Fibroblast of villous mesenchyme (primary cell): ENCODE measurements at regions not wholly inside any gene's neighbourhood (a gene's known extent, or its start where the extent isn't known, plus 50 kb on each side); places are given as distances from the start of the nearest gene placed in this dataset.

Experiments used
- DNase-seq: peaks from one replicate; pipeline ENCODE4 v3.0.0-alpha.2; 2010; ENCODE audit warnings: low read depth
- H3K4me3 ChIP-seq: 2 replicates; pipeline ENCODE4 v1.5.1; 2011; ENCODE audit warnings: low read depth, mild to moderate bottlenecking, low read length
- CTCF ChIP-seq: IDR thresholded peaks from 2 replicates; pipeline ENCODE4 v1.5.1; 2012; ENCODE audit warnings: low read depth, mild to moderate bottlenecking, low read length; ENCODE audit not compliant: insufficient read depth

DNA sequence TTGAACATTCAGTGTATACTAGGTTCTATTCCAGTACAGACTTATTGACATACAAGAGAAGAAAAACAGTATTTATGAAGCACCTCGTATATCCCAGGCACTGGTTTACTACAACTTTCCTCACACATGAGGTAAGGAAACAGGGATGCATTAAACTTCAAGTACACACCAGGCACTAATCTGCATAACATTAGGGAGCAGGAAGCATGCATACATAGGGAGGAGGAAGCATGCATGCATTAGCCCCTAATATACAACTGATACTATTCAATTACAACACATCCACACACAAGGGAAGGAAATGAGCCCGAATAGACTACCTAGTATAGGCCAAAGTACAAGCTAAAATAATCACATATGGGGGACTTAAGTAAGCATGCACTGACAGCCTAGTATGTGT lies 525.3 kb downstream of the SUCLG1 start:
- no peak overlapping the region for H3K4me3 ChIP-seq
- no peak for DNase-seq
- TF ChIP-seq CTCF, result no peak

DNA sequence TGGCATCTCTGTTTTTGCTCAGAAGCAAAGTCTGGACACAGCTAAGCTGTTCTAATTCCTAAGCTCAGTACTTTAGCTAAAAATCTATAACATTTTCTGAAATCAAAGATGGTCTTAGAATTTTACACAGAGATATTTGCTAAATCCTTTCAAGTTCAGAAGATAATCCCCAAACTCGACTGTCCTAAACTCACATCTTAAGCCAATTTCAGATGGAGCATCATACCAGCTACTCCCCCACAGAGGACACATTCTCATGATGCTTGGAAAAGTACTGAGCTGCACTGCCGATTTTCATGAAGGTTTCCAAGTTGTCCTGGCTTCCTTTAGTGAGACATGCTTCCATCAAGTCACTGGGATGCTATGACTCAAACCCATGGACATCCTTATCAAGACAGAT lies 535.5 kb downstream of the SUCLG1 start:
- no peak for TF ChIP-seq CTCF
- no peak overlapping the region for H3K4me3 ChIP-seq
- DNase-seq, result no peak

DNA sequence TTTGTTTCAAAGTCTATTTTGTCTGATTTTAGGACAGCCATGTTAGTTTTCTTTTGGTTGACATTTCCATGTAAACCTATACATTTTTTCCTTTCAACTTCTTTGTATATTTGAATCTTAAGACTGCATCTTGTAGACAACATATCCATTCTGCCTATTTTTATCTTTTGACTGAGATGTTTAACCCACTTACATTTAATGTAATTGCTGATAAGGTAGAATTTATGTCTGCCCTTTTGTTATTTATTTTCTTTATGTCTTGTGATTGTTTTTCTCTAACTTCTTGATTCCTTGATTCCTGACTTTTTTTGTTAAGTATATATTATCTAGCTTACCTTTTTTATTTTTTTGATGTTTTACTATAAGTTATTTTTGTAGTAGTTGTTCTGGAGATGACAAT lies 542.5 kb downstream of the SUCLG1 start:
- TF ChIP-seq CTCF, result no peak
- DNase-seq, result no peak
- no peak overlapping the region for H3K4me3 ChIP-seq

DNA sequence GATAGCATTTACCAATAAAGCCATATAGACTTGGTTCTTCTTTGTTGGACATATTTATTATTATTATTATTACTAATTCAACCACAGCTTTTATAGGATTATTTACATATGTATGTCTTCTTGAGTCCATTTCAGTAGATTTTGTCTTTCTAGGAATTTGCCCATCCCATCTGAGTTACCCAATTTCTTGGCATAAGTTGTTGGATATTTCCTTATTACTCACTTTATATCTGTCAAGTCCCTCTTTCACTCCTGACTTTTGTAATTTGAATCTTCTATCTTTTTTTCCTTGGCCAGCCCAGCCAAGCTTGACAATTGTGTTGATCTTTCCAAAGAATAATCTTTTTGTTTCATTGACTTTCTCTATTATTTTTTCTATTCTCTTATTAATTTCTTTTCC lies 543.7 kb downstream of the SUCLG1 start:
- TF ChIP-seq CTCF, result no peak
- no peak overlapping the region for H3K4me3 ChIP-seq
- DNase-seq, result no peak

DNA sequence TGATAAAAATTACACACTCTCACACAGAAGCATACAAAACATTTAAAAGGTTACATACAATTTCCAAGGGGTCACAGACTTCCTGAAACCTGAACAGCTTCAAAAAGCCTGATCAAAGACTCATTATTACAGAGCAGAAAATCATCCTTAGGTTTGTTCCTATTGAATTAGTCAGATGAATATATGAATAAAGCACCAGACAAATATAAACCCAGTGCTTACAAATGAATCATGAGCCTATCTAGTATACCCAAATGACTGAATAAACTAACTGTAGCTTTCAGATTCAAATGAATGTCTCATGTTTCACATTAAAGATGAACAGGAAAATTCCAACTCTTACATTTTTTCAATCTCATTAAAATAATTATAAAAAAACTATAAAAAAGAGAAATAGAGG lies 550.3 kb downstream of the SUCLG1 start:
- H3K4me3 ChIP-seq, result no peak overlapping the region
- DNase-seq, result no peak
- TF ChIP-seq CTCF, result no peak

DNA sequence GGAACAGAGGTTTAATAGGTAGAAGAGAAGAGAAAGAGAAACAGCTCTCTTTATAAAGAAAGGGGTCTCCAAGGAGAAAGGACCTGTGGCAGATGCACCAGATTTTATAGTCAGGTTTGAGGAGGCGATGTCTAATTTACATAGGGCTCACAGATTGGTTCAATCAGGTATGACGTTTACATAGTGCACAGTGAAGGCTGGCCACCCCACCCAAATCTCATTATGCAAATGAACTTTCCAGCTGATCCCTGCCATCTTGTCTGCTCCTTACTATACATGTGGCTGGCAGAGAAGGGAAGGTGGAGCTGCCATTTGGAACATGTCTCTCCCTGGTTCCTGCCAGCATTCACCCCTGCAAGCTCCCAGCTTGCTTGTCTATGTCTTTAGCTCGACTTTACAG lies 557.8 kb downstream of the SUCLG1 start:
- H3K4me3 ChIP-seq, result no peak overlapping the region
- no peak for DNase-seq
- TF ChIP-seq CTCF, result no peak

- DNase-seq, result no peak
- TF ChIP-seq CTCF, result no peak
- H3K4me3 ChIP-seq, result no peak overlapping the region
Measured at GRCh38 chr2:83900862-83901261, 558.2 kb downstream of the SUCLG1 start.
